Esophagus muscularis mucosa (tissue), 4 donors: ENCODE measurements at regions not wholly inside any gene's neighbourhood (a gene's known extent, or its start where the extent isn't known, plus 50 kb on each side); places are given as distances from the start of the nearest gene placed in this dataset.
"Not testable (repeated sequence)": the region's sequence is repeated elsewhere in the genome, so short reads cannot be mapped to it uniquely, and the experiment has no call there.

Experiments used
- CTCF ChIP-seq, 3 experiments: fragments of 200-600 bp in 2 of 3; fragments of 450-650 bp in 1 of 3; sonication (generic) in 2 of 3; IDR thresholded peaks; one replicate each; pipeline ENCODE4 v1.5.1; 2017 to 2019; ENCODE audit warnings: antibody characterized with exemption in 3 of 3, mild to moderate bottlenecking in 2 of 3, moderate library complexity in 1 of 3
- EP300 ChIP-seq: sonication (generic); formaldehyde crosslinking; IDR thresholded peaks from one replicate; pipeline ENCODE4 v1.6.1; 2017; ENCODE audit warnings: antibody characterized with exemption
- POLR2A ChIP-seq: fragments of 450-650 bp; IDR thresholded peaks from one replicate; pipeline ENCODE4 v1.6.1; 2017; ENCODE audit warnings: antibody characterized with exemption, moderate library complexity, mild to moderate bottlenecking, low read depth
- POLR2AphosphoS5 ChIP-seq, 2 donors: sonication (generic); formaldehyde crosslinking; IDR thresholded peaks; one replicate each; pipeline ENCODE4 v1.6.1; 2017; ENCODE audit warnings: antibody characterized with exemption in 2 of 2

- not testable (repeated sequence) for TF ChIP-seq CTCF (IDR thresholded peaks at IDR 0.05); POLR2A; EP300; POLR2AphosphoS5 (IDR thresholded peaks at IDR 0.05)
Measured at GRCh38 chr9:67550044-67550443, 308.7 kb upstream of the ANKRD20A1 start.
